Prostate gland (tissue), 2 donors: ENCODE measurements at regions not wholly inside any gene's neighbourhood (a gene's known extent, or its start where the extent isn't known, plus 50 kb on each side); places are given as distances from the start of the nearest gene placed in this dataset.
"Not testable (repeated sequence)": the region's sequence is repeated elsewhere in the genome, so short reads cannot be mapped to it uniquely, and the experiment has no call there.

ENCODE experiments used
- DNase-seq: peaks from one replicate; pipeline ENCODE4 v3.0.0-alpha.2; 2019; ENCODE audit warnings: low spot score
- H3K27ac ChIP-seq, 2 donors: fragments of 200-600 bp; sonication (generic); 2 replicates each; pipeline ENCODE4 v1.5.1; 2017 to 2019
- H3K27me3 ChIP-seq: fragments of 200-600 bp; sonication (generic); replicated peaks from 2 replicates; pipeline ENCODE4 v1.5.1; 2019; ENCODE audit not compliant: insufficient read depth
- H3K36me3 ChIP-seq, 2 donors: fragments of 200-600 bp; sonication (generic); 1 replicate in 1 of 2; 2 replicates in 1 of 2; pipeline versions ENCODE4 v1.5.1 to v1.8.1; 2017 to 2019
- H3K4me1 ChIP-seq: fragments of 200-600 bp; sonication (generic); replicated peaks from 2 replicates; pipeline ENCODE4 v1.5.1; 2019
- H3K4me3 ChIP-seq, 2 donors: fragments of 200-600 bp; sonication (generic); 2 replicates each; pipeline ENCODE4 v1.5.1; 2017 to 2019
- H3K9me3 ChIP-seq: fragments of 200-600 bp; sonication (generic); 2 replicates; pipeline ENCODE4 v1.5.1; 2017
- POLR2A ChIP-seq: fragments of 450-650 bp; IDR thresholded peaks from one replicate; pipeline ENCODE4 v1.6.1; 2016; ENCODE audit warnings: antibody characterized with exemption, mild to moderate bottlenecking
- POLR2AphosphoS5 ChIP-seq: sonication (generic); formaldehyde crosslinking; IDR thresholded peaks from one replicate; pipeline ENCODE4 v1.6.1; 2017; ENCODE audit warnings: antibody characterized with exemption
- WGBS: methylation state at CpG from one replicate; pipeline ENCODE4 v1.1.5; 2018; 5-methylcytosine and 5-hydroxymethylcytosine counted together
- intact Hi-C: fragments of 100-400 bp; cut with DNase I; formaldehyde crosslinking; loops from one replicate; pipeline ENCODE4 v1.14.2; 2022
- TF ChIP-seq, protein P1 (sequence below), 4 experiments: fragments of 200-600 bp in 2 of 4; fragments of 450-650 bp in 2 of 4; sonication (generic) in 2 of 4; IDR thresholded peaks; 1 replicate in 3 of 4; 2 replicates in 1 of 4; pipeline ENCODE4 v1.5.1; 2016 to 2019; ENCODE audit warnings: antibody characterized with exemption in 4 of 4, mild to moderate bottlenecking in 2 of 4, moderate library complexity in 2 of 4

DNA sequence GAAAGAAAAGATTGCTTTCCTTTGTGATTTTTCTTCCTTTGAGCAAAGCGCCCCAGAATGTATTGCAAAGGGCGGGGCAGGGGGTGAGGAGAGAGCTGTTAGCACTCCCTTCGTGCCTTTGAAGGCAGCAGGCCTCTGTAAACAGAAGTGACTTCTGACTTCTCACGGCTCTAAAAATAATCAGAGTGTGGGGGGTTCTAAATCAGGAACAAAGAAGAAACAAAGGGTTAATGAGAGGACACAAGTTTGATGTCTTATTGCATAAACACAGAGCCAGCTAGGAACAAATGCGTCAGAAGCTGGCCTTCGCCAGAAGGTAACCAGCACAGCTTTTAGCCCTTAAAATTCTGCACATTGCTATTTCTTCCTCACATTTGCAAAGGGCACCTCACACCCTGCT lies 626.2 kb downstream of the MID1IP1 start:
- intact Hi-C loops = no loop called here
- no peak overlapping the region for H3K4me3 ChIP-seq
- TF ChIP-seq, protein P1, sequence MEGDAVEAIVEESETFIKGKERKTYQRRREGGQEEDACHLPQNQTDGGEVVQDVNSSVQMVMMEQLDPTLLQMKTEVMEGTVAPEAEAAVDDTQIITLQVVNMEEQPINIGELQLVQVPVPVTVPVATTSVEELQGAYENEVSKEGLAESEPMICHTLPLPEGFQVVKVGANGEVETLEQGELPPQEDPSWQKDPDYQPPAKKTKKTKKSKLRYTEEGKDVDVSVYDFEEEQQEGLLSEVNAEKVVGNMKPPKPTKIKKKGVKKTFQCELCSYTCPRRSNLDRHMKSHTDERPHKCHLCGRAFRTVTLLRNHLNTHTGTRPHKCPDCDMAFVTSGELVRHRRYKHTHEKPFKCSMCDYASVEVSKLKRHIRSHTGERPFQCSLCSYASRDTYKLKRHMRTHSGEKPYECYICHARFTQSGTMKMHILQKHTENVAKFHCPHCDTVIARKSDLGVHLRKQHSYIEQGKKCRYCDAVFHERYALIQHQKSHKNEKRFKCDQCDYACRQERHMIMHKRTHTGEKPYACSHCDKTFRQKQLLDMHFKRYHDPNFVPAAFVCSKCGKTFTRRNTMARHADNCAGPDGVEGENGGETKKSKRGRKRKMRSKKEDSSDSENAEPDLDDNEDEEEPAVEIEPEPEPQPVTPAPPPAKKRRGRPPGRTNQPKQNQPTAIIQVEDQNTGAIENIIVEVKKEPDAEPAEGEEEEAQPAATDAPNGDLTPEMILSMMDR (IDR thresholded peaks at IDR 0.05) = no peak
- TF ChIP-seq POLR2AphosphoS5 = no peak
- no peak for TF ChIP-seq POLR2A
- no peaks in the 10 kb centered on the region for H3K4me1 ChIP-seq
- no peaks in the 10 kb centered on the region for H3K9me3 ChIP-seq
- no peak for DNase-seq
- no peaks in the 10 kb centered on the region for H3K36me3 ChIP-seq
- 45% methylated on average over 6 of the region's 6 CpGs for WGBS
- H3K27me3 ChIP-seq = no peaks in the 10 kb centered on the region
- no peak overlapping the region for H3K27ac ChIP-seq

DNA sequence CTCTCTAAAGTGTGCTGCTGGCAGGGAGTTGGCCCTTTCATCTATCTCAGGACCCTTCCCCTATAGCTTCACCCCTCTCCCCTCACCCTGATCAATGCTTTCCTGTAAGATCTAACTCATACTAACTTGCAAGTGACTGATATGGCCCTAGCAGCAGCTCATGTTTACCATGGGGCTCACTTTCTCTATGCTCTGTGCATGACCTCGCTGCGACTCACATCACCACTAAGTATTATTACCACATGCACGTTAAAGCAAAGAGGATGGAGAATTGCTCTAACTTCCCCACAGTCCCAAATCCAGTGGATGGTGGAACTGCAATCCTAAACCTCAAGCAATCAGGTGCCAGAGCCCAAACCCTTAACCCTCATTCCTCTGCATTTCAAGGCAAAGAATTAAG lies 626.6 kb downstream of the MID1IP1 start:
- Histone ChIP-seq H3K27ac (no peak overlapping the region), H3K9me3 (no peaks in the 10 kb centered on the region), H3K4me3 (no peak overlapping the region), H3K4me1 (no peaks in the 10 kb centered on the region), H3K27me3 (no peaks in the 10 kb centered on the region), H3K36me3 (no peaks in the 10 kb centered on the region)
- TF ChIP-seq, protein P1 (IDR thresholded peaks at IDR 0.05) = no peak
- TF ChIP-seq POLR2A (no peak), POLR2AphosphoS5 (no peak)
- intact Hi-C loops = no loop called here
- 63% methylated on average over 3 of the region's 3 CpGs for WGBS
- no peak for DNase-seq

DNA sequence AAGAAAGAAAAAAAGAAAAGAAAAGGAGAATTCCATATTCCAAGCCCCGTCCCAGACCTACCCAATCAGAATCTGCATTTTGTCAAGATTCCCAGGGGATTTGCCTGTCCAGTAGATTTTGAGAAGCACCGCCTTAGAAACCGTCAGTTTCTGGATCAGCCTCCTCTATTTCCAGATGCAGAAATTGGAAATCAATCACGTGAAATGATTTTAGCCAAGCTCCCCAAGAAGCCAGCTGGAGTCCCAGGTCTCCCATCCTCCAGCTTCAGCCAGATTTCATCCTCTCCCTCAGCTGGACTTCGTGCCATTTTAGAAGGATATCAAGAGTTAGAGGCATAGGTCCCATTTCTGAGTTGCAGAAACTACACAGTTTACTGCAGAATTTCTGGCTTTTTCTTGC lies 629.3 kb downstream of the MID1IP1 start:
- Histone ChIP-seq H3K27me3 (no peaks in the 10 kb centered on the region), H3K27ac (no peak overlapping the region), H3K4me1 (no peaks in the 10 kb centered on the region), H3K4me3 (no peak overlapping the region), H3K9me3 (no peaks in the 10 kb centered on the region), H3K36me3 (no peaks in the 10 kb centered on the region)
- DNase-seq = no peak
- TF ChIP-seq POLR2A = no peak
- no peak for TF ChIP-seq POLR2AphosphoS5
- TF ChIP-seq, protein P1 (IDR thresholded peaks at IDR 0.05) = no peak
- WGBS = 92% methylated on average over 5 of the region's 5 CpGs
- intact Hi-C loops = no loop called here

DNA sequence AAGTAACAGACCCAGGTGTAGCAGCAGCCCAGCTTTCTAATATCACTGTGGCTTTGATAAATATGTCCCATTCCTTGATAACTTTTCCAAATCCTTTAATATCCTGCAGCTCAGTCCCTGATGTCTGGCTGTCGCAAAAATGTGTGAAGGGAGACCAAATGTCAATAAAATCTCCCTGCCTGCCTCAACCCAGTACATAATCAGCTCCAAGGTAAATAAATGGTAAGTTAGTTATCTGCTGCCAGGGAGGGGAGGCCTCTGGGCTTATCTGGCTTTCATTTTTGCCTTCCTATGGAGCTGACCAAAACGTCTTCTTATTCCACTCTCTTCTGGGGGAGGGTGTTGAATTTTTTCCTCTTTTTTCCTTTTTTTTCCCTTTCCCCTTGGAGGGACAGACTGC lies 630.6 kb downstream of the MID1IP1 start:
- 39% methylated on average over 2 of the region's 2 CpGs for WGBS
- no peak overlapping the region for H3K27ac ChIP-seq
- H3K27me3 ChIP-seq = no peaks in the 10 kb centered on the region
- no peaks in the 10 kb centered on the region for H3K36me3 ChIP-seq
- no peak overlapping the region for H3K4me3 ChIP-seq
- H3K9me3 ChIP-seq = no peaks in the 10 kb centered on the region
- TF ChIP-seq, protein P1 (IDR thresholded peaks at IDR 0.05) = no peak
- no peak for TF ChIP-seq POLR2AphosphoS5
- TF ChIP-seq POLR2A = no peak
- H3K4me1 ChIP-seq = no peaks in the 10 kb centered on the region
- intact Hi-C loops = no loop called here
- no peak for DNase-seq

GRCh38 chrX:39434671-39435070 lies 633.4 kb downstream of the MID1IP1 start:
- H3K4me3 ChIP-seq, H3K27ac ChIP-seq, intact Hi-C loops, H3K9me3 ChIP-seq, DNase-seq, H3K36me3 ChIP-seq, H3K27me3 ChIP-seq, H3K4me1 ChIP-seq: not testable (repeated sequence)
- WGBS = 90% methylated on average over 5 of the region's 5 CpGs

DNA sequence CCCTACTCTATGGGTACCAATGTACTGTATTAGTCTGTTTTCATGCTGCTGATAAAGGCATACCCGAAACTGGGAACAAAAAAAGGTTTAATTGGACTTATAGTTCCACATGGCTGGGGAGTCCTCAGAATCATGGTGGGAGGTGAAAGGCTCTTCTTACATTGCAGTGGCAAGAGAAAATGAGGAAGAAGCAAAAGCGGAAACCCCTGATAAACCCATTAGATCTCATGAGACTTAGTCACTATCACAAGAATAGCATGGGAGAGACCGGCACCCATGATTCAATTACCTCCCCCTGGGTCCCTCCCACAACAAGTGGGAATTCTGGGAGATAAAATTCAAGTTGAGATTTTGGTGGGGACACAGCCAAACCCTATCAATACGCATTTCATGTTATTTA lies 635.3 kb downstream of the MID1IP1 start:
- H3K4me3 ChIP-seq, intact Hi-C loops, H3K36me3 ChIP-seq, H3K4me1 ChIP-seq, H3K27me3 ChIP-seq, H3K27ac ChIP-seq, DNase-seq, H3K9me3 ChIP-seq: not testable (repeated sequence)
- 98% methylated on average over 4 of the region's 4 CpGs for WGBS
